ENCODE measurements at regions not wholly inside any gene's neighbourhood (a gene's known extent, or its start where the extent isn't known, plus 50 kb on each side); places are given as distances from the start of the nearest gene placed in this dataset.

- H3K36me3 ChIP-seq (ENCODE audit: control insufficient read depth in 2 of 2, insufficient read depth in 2 of 2, low read length in 2 of 2): no peaks in the 10 kb centered on the region
- H3K27ac ChIP-seq (ENCODE audit: low read depth in 2 of 2, low read length in 2 of 2): no peak overlapping the region
- H3K4me3 ChIP-seq (ENCODE audit: low read length in 2 of 2): no peak overlapping the region
- no peaks in the 10 kb centered on the region for H3K9me3 ChIP-seq (ENCODE audit: control insufficient read depth in 2 of 2, low read length in 2 of 2)
- no peak overlapping the region for H3K9ac ChIP-seq (ENCODE audit: low read depth in 1 of 2, low read length in 2 of 2)
- H3K27me3 ChIP-seq (ENCODE audit: control insufficient read depth in 2 of 2, insufficient read depth in 2 of 2, low read length in 2 of 2): no peaks in the 10 kb centered on the region
- no peaks in the 10 kb centered on the region for H3K4me1 ChIP-seq (ENCODE audit: control insufficient read depth in 2 of 2, insufficient read depth in 2 of 2, low read length in 2 of 2)
These were observed 607.0 kb downstream of the RNF144A start for GRCh38 chr2:7524195-7524594.

GRCh38 chr2:7525746-7526145 lies 608.5 kb downstream of the RNF144A start:
- Histone ChIP-seq H3K4me3 (ENCODE audit: low read length in 2 of 2) (no peak overlapping the region), H3K27ac (ENCODE audit: low read depth in 2 of 2, low read length in 2 of 2) (no peak overlapping the region), H3K27me3 (ENCODE audit: control insufficient read depth in 2 of 2, insufficient read depth in 2 of 2, low read length in 2 of 2) (no peaks in the 10 kb centered on the region), H3K4me1 (ENCODE audit: control insufficient read depth in 2 of 2, insufficient read depth in 2 of 2, low read length in 2 of 2) (no peaks in the 10 kb centered on the region), H3K9me3 (ENCODE audit: control insufficient read depth in 2 of 2, low read length in 2 of 2) (peaks cover 0 to 1% of the 10 kb centered on the region in 2 donors), H3K36me3 (ENCODE audit: control insufficient read depth in 2 of 2, insufficient read depth in 2 of 2, low read length in 2 of 2) (no peaks in the 10 kb centered on the region), H3K9ac (ENCODE audit: low read depth in 1 of 2, low read length in 2 of 2) (no peak overlapping the region)

GRCh38 chr2:7527165-7527722 lies 610.0 kb downstream of the RNF144A start:
- H3K9me3 ChIP-seq (ENCODE audit: control insufficient read depth in 2 of 2, low read length in 2 of 2): peaks cover 0 to 6% of the 10 kb centered on the region in 2 donors
- H3K36me3 ChIP-seq (ENCODE audit: control insufficient read depth in 2 of 2, insufficient read depth in 2 of 2, low read length in 2 of 2): no peaks in the 10 kb centered on the region
- no peak overlapping the region for H3K9ac ChIP-seq (ENCODE audit: low read depth in 1 of 2, low read length in 2 of 2)
- H3K4me1 ChIP-seq (ENCODE audit: control insufficient read depth in 2 of 2, insufficient read depth in 2 of 2, low read length in 2 of 2): no peaks in the 10 kb centered on the region
- no peaks in the 10 kb centered on the region for H3K27me3 ChIP-seq (ENCODE audit: control insufficient read depth in 2 of 2, insufficient read depth in 2 of 2, low read length in 2 of 2)
- H3K27ac ChIP-seq (ENCODE audit: low read depth in 2 of 2, low read length in 2 of 2): no peak overlapping the region
- H3K4me3 ChIP-seq (ENCODE audit: low read length in 2 of 2): no peak overlapping the region

GRCh38 chr2:7530001-7530400 lies 612.8 kb downstream of the RNF144A start:
- no peaks in the 10 kb centered on the region for H3K27me3 ChIP-seq (ENCODE audit: control insufficient read depth in 2 of 2, insufficient read depth in 2 of 2, low read length in 2 of 2)
- no peak overlapping the region for H3K9ac ChIP-seq (ENCODE audit: low read depth in 1 of 2, low read length in 2 of 2)
- H3K9me3 ChIP-seq (ENCODE audit: control insufficient read depth in 2 of 2, low read length in 2 of 2): peaks cover 0 to 6% of the 10 kb centered on the region in 2 donors
- no peaks in the 10 kb centered on the region for H3K4me1 ChIP-seq (ENCODE audit: control insufficient read depth in 2 of 2, insufficient read depth in 2 of 2, low read length in 2 of 2)
- no peak overlapping the region for H3K27ac ChIP-seq (ENCODE audit: low read depth in 2 of 2, low read length in 2 of 2)
- H3K4me3 ChIP-seq (ENCODE audit: low read length in 2 of 2): no peak overlapping the region
- no peaks in the 10 kb centered on the region for H3K36me3 ChIP-seq (ENCODE audit: control insufficient read depth in 2 of 2, insufficient read depth in 2 of 2, low read length in 2 of 2)

- no peaks in the 10 kb centered on the region for H3K36me3 ChIP-seq (ENCODE audit: control insufficient read depth in 2 of 2, insufficient read depth in 2 of 2, low read length in 2 of 2)
- H3K4me3 ChIP-seq (ENCODE audit: low read length in 2 of 2): no peak overlapping the region
- no peak overlapping the region for H3K9ac ChIP-seq (ENCODE audit: low read depth in 1 of 2, low read length in 2 of 2)
- H3K27ac ChIP-seq (ENCODE audit: low read depth in 2 of 2, low read length in 2 of 2): no peak overlapping the region
- H3K4me1 ChIP-seq (ENCODE audit: control insufficient read depth in 2 of 2, insufficient read depth in 2 of 2, low read length in 2 of 2): no peaks in the 10 kb centered on the region
- H3K27me3 ChIP-seq (ENCODE audit: control insufficient read depth in 2 of 2, insufficient read depth in 2 of 2, low read length in 2 of 2): no peaks in the 10 kb centered on the region
- H3K9me3 ChIP-seq (ENCODE audit: control insufficient read depth in 2 of 2, low read length in 2 of 2): no peaks in the 10 kb centered on the region
These were observed 621.9 kb downstream of the RNF144A start for GRCh38 chr2:7539077-7539476.

- Histone ChIP-seq H3K9ac (ENCODE audit: low read depth in 1 of 2, low read length in 2 of 2) (no peak overlapping the region), H3K27me3 (ENCODE audit: control insufficient read depth in 2 of 2, insufficient read depth in 2 of 2, low read length in 2 of 2) (no peaks in the 10 kb centered on the region), H3K4me3 (ENCODE audit: low read length in 2 of 2) (no peak overlapping the region), H3K36me3 (ENCODE audit: control insufficient read depth in 2 of 2, insufficient read depth in 2 of 2, low read length in 2 of 2) (no peaks in the 10 kb centered on the region), H3K4me1 (ENCODE audit: control insufficient read depth in 2 of 2, insufficient read depth in 2 of 2, low read length in 2 of 2) (no peaks in the 10 kb centered on the region), H3K27ac (ENCODE audit: low read depth in 2 of 2, low read length in 2 of 2) (no peak overlapping the region), H3K9me3 (ENCODE audit: control insufficient read depth in 2 of 2, low read length in 2 of 2) (no peaks in the 10 kb centered on the region)
These were observed 622.5 kb downstream of the RNF144A start for GRCh38 chr2:7539760-7540159.

- H3K27ac ChIP-seq (ENCODE audit: low read depth in 2 of 2, low read length in 2 of 2): no peak overlapping the region
- H3K9me3 ChIP-seq (ENCODE audit: control insufficient read depth in 2 of 2, low read length in 2 of 2): no peaks in the 10 kb centered on the region
- no peak overlapping the region for H3K4me3 ChIP-seq (ENCODE audit: low read length in 2 of 2)
- H3K9ac ChIP-seq (ENCODE audit: low read depth in 1 of 2, low read length in 2 of 2): no peak overlapping the region
- H3K27me3 ChIP-seq (ENCODE audit: control insufficient read depth in 2 of 2, insufficient read depth in 2 of 2, low read length in 2 of 2): no peaks in the 10 kb centered on the region
- H3K4me1 ChIP-seq (ENCODE audit: control insufficient read depth in 2 of 2, insufficient read depth in 2 of 2, low read length in 2 of 2): no peaks in the 10 kb centered on the region
- H3K36me3 ChIP-seq (ENCODE audit: control insufficient read depth in 2 of 2, insufficient read depth in 2 of 2, low read length in 2 of 2): no peaks in the 10 kb centered on the region
These were observed 635.8 kb downstream of the RNF144A start for GRCh38 chr2:7552825-7553570.

- Histone ChIP-seq H3K4me3 (ENCODE audit: low read length in 2 of 2) (no peak overlapping the region), H3K27me3 (ENCODE audit: control insufficient read depth in 2 of 2, insufficient read depth in 2 of 2, low read length in 2 of 2) (no peaks in the 10 kb centered on the region), H3K27ac (ENCODE audit: low read depth in 2 of 2, low read length in 2 of 2) (no peak overlapping the region), H3K9me3 (ENCODE audit: control insufficient read depth in 2 of 2, low read length in 2 of 2) (no peaks in the 10 kb centered on the region), H3K4me1 (ENCODE audit: control insufficient read depth in 2 of 2, insufficient read depth in 2 of 2, low read length in 2 of 2) (no peaks in the 10 kb centered on the region), H3K36me3 (ENCODE audit: control insufficient read depth in 2 of 2, insufficient read depth in 2 of 2, low read length in 2 of 2) (no peaks in the 10 kb centered on the region), H3K9ac (ENCODE audit: low read depth in 1 of 2, low read length in 2 of 2) (no peak overlapping the region)
These were observed 638.0 kb downstream of the RNF144A start for GRCh38 chr2:7555260-7555659.

GRCh38 chr2:7557376-7557775 lies 640.2 kb downstream of the RNF144A start:
- Histone ChIP-seq H3K4me3 (ENCODE audit: low read length in 2 of 2) (no peak overlapping the region), H3K4me1 (ENCODE audit: control insufficient read depth in 2 of 2, insufficient read depth in 2 of 2, low read length in 2 of 2) (no peaks in the 10 kb centered on the region), H3K9me3 (ENCODE audit: control insufficient read depth in 2 of 2, low read length in 2 of 2) (no peaks in the 10 kb centered on the region), H3K36me3 (ENCODE audit: control insufficient read depth in 2 of 2, insufficient read depth in 2 of 2, low read length in 2 of 2) (no peaks in the 10 kb centered on the region), H3K9ac (ENCODE audit: low read depth in 1 of 2, low read length in 2 of 2) (no peak overlapping the region), H3K27ac (ENCODE audit: low read depth in 2 of 2, low read length in 2 of 2) (no peak overlapping the region), H3K27me3 (ENCODE audit: control insufficient read depth in 2 of 2, insufficient read depth in 2 of 2, low read length in 2 of 2) (no peaks in the 10 kb centered on the region)

- Histone ChIP-seq H3K36me3 (ENCODE audit: control insufficient read depth in 2 of 2, insufficient read depth in 2 of 2, low read length in 2 of 2) (no peaks in the 10 kb centered on the region), H3K27me3 (ENCODE audit: control insufficient read depth in 2 of 2, insufficient read depth in 2 of 2, low read length in 2 of 2) (no peaks in the 10 kb centered on the region), H3K4me3 (ENCODE audit: low read length in 2 of 2) (no peak overlapping the region), H3K27ac (ENCODE audit: low read depth in 2 of 2, low read length in 2 of 2) (no peak overlapping the region), H3K9me3 (ENCODE audit: control insufficient read depth in 2 of 2, low read length in 2 of 2) (no peaks in the 10 kb centered on the region), H3K9ac (ENCODE audit: low read depth in 1 of 2, low read length in 2 of 2) (no peak overlapping the region), H3K4me1 (ENCODE audit: control insufficient read depth in 2 of 2, insufficient read depth in 2 of 2, low read length in 2 of 2) (no peaks in the 10 kb centered on the region)
These were observed 642.6 kb downstream of the RNF144A start for GRCh38 chr2:7559791-7560190.
